ENCODE measurements at regions not wholly inside any gene's neighbourhood (a gene's known extent, or its start where the extent isn't known, plus 50 kb on each side); places are given as distances from the start of the nearest gene placed in this dataset.
"Not testable (repeated sequence)": the region's sequence is repeated elsewhere in the genome, so short reads cannot be mapped to it uniquely, and the experiment has no call there.

- intact Hi-C loops (cut with DNase I); DNase-seq: not testable (repeated sequence)
These were observed 122.9 kb upstream of the DOK5 start for GRCh38 chr20:54352541-54352940.

GRCh38 chr20:54353292-54353691 is 122.1 kb upstream of the DOK5 start:
- intact Hi-C loops (cut with DNase I), result no loop called here
- no peak for DNase-seq

- DNase-seq, result no peak
- intact Hi-C loops (cut with DNase I), result no loop called here
These were observed 119.6 kb upstream of the DOK5 start for GRCh38 chr20:54355631-54356280.

- intact Hi-C loops (cut with DNase I), result no loop called here
- DNase-seq, result no peak
These were observed 118.6 kb upstream of the DOK5 start for GRCh38 chr20:54356801-54357200.

- DNase-seq, result no peak
- intact Hi-C loops (cut with DNase I), result no loop called here
These were observed 113.9 kb upstream of the DOK5 start for GRCh38 chr20:54361475-54361874.

- no peak for DNase-seq
- intact Hi-C loops (cut with DNase I), result no loop called here
These were observed 113.1 kb upstream of the DOK5 start for GRCh38 chr20:54362283-54362682.

- DNase-seq, result no peak
- intact Hi-C loops (cut with DNase I), result no loop called here
These were observed 111.0 kb upstream of the DOK5 start for GRCh38 chr20:54364365-54364764.

- DNase-seq, result no peak
- intact Hi-C loops (cut with DNase I), result no loop called here
These were observed 110.5 kb upstream of the DOK5 start for GRCh38 chr20:54364919-54365318.

- no peak for DNase-seq
- intact Hi-C loops (cut with DNase I), result no loop called here
These were observed 108.6 kb upstream of the DOK5 start for GRCh38 chr20:54366669-54367344.

- intact Hi-C loops (cut with DNase I), result no loop called here
- DNase-seq, result peak in 5 of 42 donors; percentile 4 to 36 (median 7)
These were observed 106.8 kb upstream of the DOK5 start for GRCh38 chr20:54368570-54368969.

- intact Hi-C loops (cut with DNase I), result no loop called here
- DNase-seq, result no peak
These were observed 103.1 kb upstream of the DOK5 start for GRCh38 chr20:54372313-54372712.

GRCh38 chr20:54377992-54378773 is 97.2 kb upstream of the DOK5 start:
- intact Hi-C loops (cut with DNase I), result no loop called here
- DNase-seq, result no peak

GRCh38 chr20:54379893-54380584 is 95.4 kb upstream of the DOK5 start:
- no peak for DNase-seq
- intact Hi-C loops (cut with DNase I), result loop anchor here (10.0 kb wide), 1 partner anchor 65 kb away; no protein-coding TSS in a partner anchor

- no peak for DNase-seq
- intact Hi-C loops (cut with DNase I), result loop anchor here (10.0 kb wide), 1 partner anchor 62 kb away; no protein-coding TSS in a partner anchor
These were observed 93.0 kb upstream of the DOK5 start for GRCh38 chr20:54382419-54382818.

- no peak for DNase-seq
- intact Hi-C loops (cut with DNase I), result loop anchor here (10.0 kb wide), 1 partner anchor 59 kb away; no protein-coding TSS in a partner anchor
These were observed 89.6 kb upstream of the DOK5 start for GRCh38 chr20:54385746-54386145.

GRCh38 chr20:54389596-54390280 is 85.7 kb upstream of the DOK5 start:
- intact Hi-C loops (cut with DNase I), result loop anchor here (10.0 kb wide), 1 partner anchor 55 kb away; no protein-coding TSS in a partner anchor
- no peak for DNase-seq

- DNase-seq, result peak in 5 of 42 donors; percentile 7 to 36 (median 10)
These were observed 77.9 kb upstream of the DOK5 start for GRCh38 chr20:54397292-54398140.

GRCh38 chr20:54398814-54399213 is 76.6 kb upstream of the DOK5 start:
- intact Hi-C loops (cut with DNase I), result no loop called here

More at GRCh38 chr20:54397292-54398140, 77.9 kb upstream of the DOK5 start:
- intact Hi-C loops (cut with DNase I), result no loop called here

More at GRCh38 chr20:54398814-54399213, 76.6 kb upstream of the DOK5 start:
- no peak for DNase-seq
